HG03442 (cell line): ENCODE measurements at regions not wholly inside any gene's neighbourhood (a gene's known extent, or its start where the extent isn't known, plus 50 kb on each side); places are given as distances from the start of the nearest gene placed in this dataset.

Experiments used
- ATAC-seq: cut with Tn5 transposase; IDR thresholded peaks from one replicate; pipeline ENCODE4 v1.9.1; 2021; ENCODE audit warnings: mild to moderate bottlenecking, moderate library complexity; ENCODE audit not compliant: unreplicated experiment

- no peak for ATAC-seq
Observed at GRCh38 chr12:86349196-86349595, 93.0 kb upstream of the MGAT4C start.

GRCh38 chr12:86333955-86334522 is 77.8 kb upstream of the MGAT4C start:
- no peak for ATAC-seq

GRCh38 chr12:86331457-86331856 is 75.3 kb upstream of the MGAT4C start:
- no peak for ATAC-seq

- ATAC-seq, result no peak
Observed at GRCh38 chr12:86331012-86331411, 74.8 kb upstream of the MGAT4C start.

GRCh38 chr12:86312232-86312631 is 56.0 kb upstream of the MGAT4C start:
- ATAC-seq, result no peak
